ENCODE measurements at regions not wholly inside any gene's neighbourhood (a gene's known extent, or its start where the extent isn't known, plus 50 kb on each side); places are given as distances from the start of the nearest gene placed in this dataset.
"Not testable (repeated sequence)": the region's sequence is repeated elsewhere in the genome, so short reads cannot be mapped to it uniquely, and the experiment has no call there.

GRCh38 chr11:90294091-90294490 lies 71.2 kb upstream of the CHORDC1 start:
- no peak for DNase-seq (ENCODE audit: low spot score)

GRCh38 chr11:90288212-90288821 lies 65.5 kb upstream of the CHORDC1 start:
- DNase-seq (ENCODE audit: low spot score) = peak; percentile 40

GRCh38 chr11:90286640-90287039 lies 63.8 kb upstream of the CHORDC1 start:
- DNase-seq (ENCODE audit: low spot score) = no peak

- DNase-seq (ENCODE audit: low spot score) = no peak
Measured at GRCh38 chr11:90284171-90284570, 61.3 kb upstream of the CHORDC1 start.

- DNase-seq (ENCODE audit: low spot score) = not testable (repeated sequence)
Measured at GRCh38 chr11:90282551-90283071, 59.8 kb upstream of the CHORDC1 start.

GRCh38 chr11:90274362-90274761 lies 51.5 kb upstream of the CHORDC1 start:
- no peak for DNase-seq (ENCODE audit: low spot score)

Data from LoVo (cell line).